PC-3 (cell line): ENCODE measurements at regions not wholly inside any gene's neighbourhood (a gene's known extent, or its start where the extent isn't known, plus 50 kb on each side); places are given as distances from the start of the nearest gene placed in this dataset.

Experiments
- ATAC-seq: fragments of 200-7000 bp; cut with Tn5 transposase; 2 replicates; pipeline ENCODE4 v1.9.1; 2020; ENCODE audit warnings: mild to moderate bottlenecking, moderate library complexity
- BruUV-seq: library from RNA; stranded (reverse); fragments of 400-500 nt; replicated peaks from 2 replicates; lab custom pipeline; 2021; lab: Mats Ljungman, UMichigan
- CTCF ChIA-PET: fragments of 300-600 bp; sonication (Branson Sonifier 250); formaldehyde crosslinking; loops from one replicate; lab custom pipeline; 2022; ENCODE audit warnings: antibody characterized with exemption; lab: Charles Lee
- POLR2A ChIA-PET: fragments of 300-600 bp; sonication (Branson Sonifier 250); formaldehyde crosslinking; loops from one replicate; lab custom pipeline; 2022; ENCODE audit warnings: antibody characterized with exemption; ENCODE audit not compliant: unreplicated experiment; lab: Charles Lee
- DNase-seq: peaks from one replicate; pipeline ENCODE4 v3.0.0-alpha.2; 2015
- H2AFZ ChIP-seq: fragments of 300-600 bp; sonication (generic); 2 replicates; pipeline ENCODE4 v1.6.0; 2016; ENCODE audit warnings: antibody characterized with exemption, low read length
- H3F3A ChIP-seq: fragments of 300-600 bp; sonication (generic); one replicate; pipeline ENCODE4 v1.6.0; 2017; ENCODE audit warnings: antibody characterized with exemption, low read length, control low read depth, mild to moderate bottlenecking; ENCODE audit not compliant: unreplicated experiment
- H3K27ac ChIP-seq: fragments of 300-600 bp; sonication (generic); 2 replicates; pipeline ENCODE4 v1.5.1; 2016; ENCODE audit warnings: mild to moderate bottlenecking, low read length
- H3K27me3 ChIP-seq: fragments of 300-600 bp; sonication (generic); 2 replicates; pipeline ENCODE4 v1.6.1; 2016; ENCODE audit warnings: low read length, mixed read lengths
- H3K36me3 ChIP-seq: fragments of 300-600 bp; sonication (generic); 2 replicates; pipeline ENCODE4 v1.6.1; 2016; ENCODE audit warnings: low read depth, mixed run types, low read length, mixed read lengths
- H3K4me1 ChIP-seq: fragments of 300-600 bp; sonication (generic); 2 replicates; pipeline ENCODE4 v1.5.1; 2016; ENCODE audit warnings: low read length; ENCODE audit not compliant: insufficient read depth
- H3K4me2 ChIP-seq: fragments of 300-600 bp; sonication (generic); 2 replicates; pipeline ENCODE4 v1.6.0; 2016; ENCODE audit warnings: low read length
- H3K4me3 ChIP-seq: fragments of 300-600 bp; sonication (generic); 2 replicates; pipeline ENCODE4 v1.5.1; 2016; ENCODE audit warnings: mild to moderate bottlenecking, low read length, mixed read lengths
- H3K79me2 ChIP-seq: fragments of 300-600 bp; sonication (generic); 2 replicates; pipeline ENCODE4 v1.6.1; 2017; ENCODE audit warnings: low read length, mixed read lengths
- H3K9ac ChIP-seq: fragments of 300-600 bp; sonication (generic); 2 replicates; pipeline ENCODE4 v1.6.0; 2016; ENCODE audit warnings: mild to moderate bottlenecking, low read length
- H3K9me2 ChIP-seq: fragments of 300-600 bp; sonication (generic); replicated peaks from 2 replicates; pipeline ENCODE4 v1.6.1; 2016; ENCODE audit warnings: mixed run types, low read length, mixed read lengths
- H3K9me3 ChIP-seq: fragments of 300-600 bp; sonication (generic); 2 replicates; pipeline ENCODE4 v1.6.1; 2016; ENCODE audit warnings: low read length, mixed read lengths
- H4K20me1 ChIP-seq: fragments of 300-600 bp; sonication (generic); 2 replicates; pipeline ENCODE4 v1.6.1; 2016; ENCODE audit warnings: low read length, mixed read lengths
- EZH2 ChIP-seq: fragments of 300-600 bp; sonication (generic); IDR thresholded peaks from one replicate; pipeline ENCODE4 v1.6.1; 2017; ENCODE audit warnings: antibody characterized with exemption, mild to moderate bottlenecking, low read length; ENCODE audit not compliant: unreplicated experiment
- EZH2phosphoT487 ChIP-seq: fragments of 300-600 bp; sonication (generic); IDR thresholded peaks from 2 replicates; pipeline ENCODE4 v1.6.1; 2018; ENCODE audit warnings: mild to moderate bottlenecking, antibody characterized with exemption, low read length, borderline replicate concordance
- intact Hi-C: fragments of 100-400 bp; cut with micrococcal nuclease; formaldehyde crosslinking; loops from 2 replicates; pipeline ENCODE4 v1.9.0; 2023
- TF ChIP-seq, protein P1 (sequence below): fragments of 300-600 bp; sonication (generic); conservative IDR thresholded peaks from 2 replicates; pipeline ENCODE4 v1.5.1; 2017; ENCODE audit warnings: antibody characterized with exemption, low read depth, mild to moderate bottlenecking, low read length

DNA sequence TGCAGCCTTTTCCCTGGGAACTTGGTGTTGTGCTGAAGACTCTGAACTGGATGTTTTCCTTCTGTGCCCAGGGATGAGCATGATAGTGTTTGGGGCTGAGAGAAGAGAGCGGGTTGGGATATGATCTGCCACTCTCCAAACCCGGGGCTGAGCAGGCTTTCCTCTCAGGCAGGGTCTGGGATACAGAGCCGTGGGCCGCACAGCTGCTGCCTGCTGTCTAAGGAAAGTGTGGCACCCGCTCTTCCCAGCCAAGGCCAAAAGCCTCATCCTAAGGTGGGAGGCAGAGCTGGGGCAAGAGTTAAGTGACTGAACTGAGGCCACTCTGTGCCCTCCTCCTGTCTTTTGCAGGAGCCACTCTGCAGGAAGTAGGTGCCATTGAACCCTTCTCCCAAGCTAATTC is 83.6 kb upstream of the PITX1 start:
- H3K27me3 ChIP-seq: no peaks in the 10 kb centered on the region

GRCh38 chr5:135116160-135116561 is 82.1 kb upstream of the PITX1 start:
- Histone ChIP-seq H3K79me2 (no peaks in the 10 kb centered on the region), H3K9me2 (no peaks in the 10 kb centered on the region), H3K36me3 (no peaks in the 10 kb centered on the region), H3K9me3 (no peaks in the 10 kb centered on the region), H2AFZ (no peak overlapping the region), H3F3A (no peaks in the 10 kb centered on the region), H3K9ac (no peak overlapping the region), H3K4me2 (no peak overlapping the region), H3K27me3 (no peaks in the 10 kb centered on the region), H3K4me3 (no peak overlapping the region), H3K4me1 (peaks cover 5% of the 10 kb centered on the region), H3K27ac (no peak overlapping the region), H4K20me1 (no peaks in the 10 kb centered on the region)
- DNase-seq: no peak
- BruUV-seq: no TSS peak
- TF ChIP-seq EZH2phosphoT487 (no peak), EZH2 (no peak)
- TF ChIP-seq, protein P1, sequence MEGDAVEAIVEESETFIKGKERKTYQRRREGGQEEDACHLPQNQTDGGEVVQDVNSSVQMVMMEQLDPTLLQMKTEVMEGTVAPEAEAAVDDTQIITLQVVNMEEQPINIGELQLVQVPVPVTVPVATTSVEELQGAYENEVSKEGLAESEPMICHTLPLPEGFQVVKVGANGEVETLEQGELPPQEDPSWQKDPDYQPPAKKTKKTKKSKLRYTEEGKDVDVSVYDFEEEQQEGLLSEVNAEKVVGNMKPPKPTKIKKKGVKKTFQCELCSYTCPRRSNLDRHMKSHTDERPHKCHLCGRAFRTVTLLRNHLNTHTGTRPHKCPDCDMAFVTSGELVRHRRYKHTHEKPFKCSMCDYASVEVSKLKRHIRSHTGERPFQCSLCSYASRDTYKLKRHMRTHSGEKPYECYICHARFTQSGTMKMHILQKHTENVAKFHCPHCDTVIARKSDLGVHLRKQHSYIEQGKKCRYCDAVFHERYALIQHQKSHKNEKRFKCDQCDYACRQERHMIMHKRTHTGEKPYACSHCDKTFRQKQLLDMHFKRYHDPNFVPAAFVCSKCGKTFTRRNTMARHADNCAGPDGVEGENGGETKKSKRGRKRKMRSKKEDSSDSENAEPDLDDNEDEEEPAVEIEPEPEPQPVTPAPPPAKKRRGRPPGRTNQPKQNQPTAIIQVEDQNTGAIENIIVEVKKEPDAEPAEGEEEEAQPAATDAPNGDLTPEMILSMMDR: no peak
- intact Hi-C loops: no loop called here
- CTCF ChIA-PET: no interaction called here
- ATAC-seq: no peak
- POLR2A ChIA-PET: no interaction called here

More for the DNA sequence above, 83.6 kb upstream of the PITX1 start:
- Histone ChIP-seq H3K9ac (no peak overlapping the region), H3K9me2 (no peaks in the 10 kb centered on the region), H3K79me2 (no peaks in the 10 kb centered on the region), H4K20me1 (no peaks in the 10 kb centered on the region), H2AFZ (no peak overlapping the region), H3K4me1 (no peaks in the 10 kb centered on the region), H3K4me2 (no peak overlapping the region), H3F3A (no peaks in the 10 kb centered on the region), H3K36me3 (no peaks in the 10 kb centered on the region), H3K9me3 (no peaks in the 10 kb centered on the region), H3K4me3 (no peak overlapping the region), H3K27ac (no peak overlapping the region)
- intact Hi-C loops: no loop called here
- TF ChIP-seq, protein P1: no peak
- no peak for TF ChIP-seq EZH2
- no peak for TF ChIP-seq EZH2phosphoT487
- POLR2A ChIA-PET: no interaction called here
- DNase-seq: no peak
- ATAC-seq: no peak
- no TSS peak for BruUV-seq
- CTCF ChIA-PET: no interaction called here

DNA sequence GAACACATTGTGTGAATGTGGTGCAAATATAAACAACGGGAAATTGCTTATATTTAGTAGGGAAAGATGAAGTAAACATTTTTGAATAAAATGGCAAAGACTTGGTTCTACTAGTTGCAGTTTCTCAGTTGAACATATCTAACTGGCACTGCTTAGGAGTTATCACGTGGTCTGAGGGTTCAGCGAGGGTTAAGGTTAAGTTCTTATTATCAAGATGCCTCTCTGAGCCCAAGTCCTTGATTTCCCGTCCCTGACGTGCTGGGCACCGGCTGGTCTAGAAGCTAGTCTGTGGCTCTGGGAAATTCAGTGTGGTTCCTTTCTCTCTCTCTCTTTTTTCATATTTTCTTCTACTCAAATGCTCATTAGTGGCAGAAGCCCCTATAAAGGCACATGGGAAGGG is 81.6 kb upstream of the PITX1 start:
- Histone ChIP-seq H4K20me1 (no peaks in the 10 kb centered on the region), H3K4me3 (no peak overlapping the region), H3K9ac (no peak overlapping the region), H3K9me2 (no peaks in the 10 kb centered on the region), H3K27ac (no peak overlapping the region), H3K9me3 (no peaks in the 10 kb centered on the region), H3K27me3 (no peaks in the 10 kb centered on the region), H2AFZ (no peak overlapping the region), H3K36me3 (no peaks in the 10 kb centered on the region), H3F3A (no peaks in the 10 kb centered on the region), H3K79me2 (no peaks in the 10 kb centered on the region), H3K4me1 (peaks cover 8% of the 10 kb centered on the region), H3K4me2 (no peak overlapping the region)
- DNase-seq: no peak
- ATAC-seq: no peak
- CTCF ChIA-PET: interaction anchor here (0.6 kb wide), 1 partner anchor 10 kb away, joined by 3 read pairs; no protein-coding TSS in a partner anchor
- intact Hi-C loops: no loop called here
- POLR2A ChIA-PET: no interaction called here
- TF ChIP-seq EZH2: no peak
- TF ChIP-seq, protein P1: no peak
- TF ChIP-seq EZH2phosphoT487: no peak
- BruUV-seq: no TSS peak
